Mammary epithelial cell (primary cell): ENCODE measurements at regions not wholly inside any gene's neighbourhood (a gene's known extent, or its start where the extent isn't known, plus 50 kb on each side); places are given as distances from the start of the nearest gene placed in this dataset.

Experiments used
- CTCF ChIP-seq, 2 donors: IDR thresholded peaks in 1 of 2; conservative IDR thresholded peaks in 1 of 2; 2 replicates each; pipeline ENCODE4 v1.5.1; 2011 to 2012; ENCODE audit warnings: inconsistent platforms in 2 of 2, low read length in 2 of 2, mild to moderate bottlenecking in 2 of 2, control low read depth in 1 of 2, low read depth in 1 of 2; ENCODE audit not compliant: insufficient read depth in 1 of 2; ENCODE audit errors: extremely low read depth in 1 of 2
- EZH2 ChIP-seq: IDR thresholded peaks from 2 replicates; pipeline ENCODE4 v1.6.1; 2012; ENCODE audit warnings: low read length, inconsistent platforms, borderline replicate concordance

- TF ChIP-seq CTCF (conservative IDR thresholded peaks at IDR 0.05 in 1 of 2, IDR thresholded peaks at IDR 0.05 in 1 of 2; ENCODE audit: extremely low read depth in 1 of 2, insufficient read depth in 1 of 2, low read depth in 1 of 2, low read length in 2 of 2) (no peak), EZH2 (no peak)
Measured at GRCh38 chr22:47780281-47780875, 1017.9 kb downstream of the TBC1D22A start.
